ENCODE measurements at regions not wholly inside any gene's neighbourhood (a gene's known extent, or its start where the extent isn't known, plus 50 kb on each side); places are given as distances from the start of the nearest gene placed in this dataset.

- no peaks in the 10 kb centered on the region for H4K20me1 ChIP-seq (ENCODE audit: insufficient read depth)
- TF ChIP-seq CTCF (conservative IDR thresholded peaks at IDR 0.05; ENCODE audit: low read depth, low read length) = no peak
- H3K27ac ChIP-seq = no peak overlapping the region
- H3K4me2 ChIP-seq = no peak overlapping the region
- H3K36me3 ChIP-seq (ENCODE audit: insufficient read depth) = no peaks in the 10 kb centered on the region
- no peaks in the 10 kb centered on the region for H3K27me3 ChIP-seq (ENCODE audit: insufficient read depth, low read depth)
- H3K79me2 ChIP-seq (ENCODE audit: insufficient read depth, low read depth) = no peaks in the 10 kb centered on the region
- H2AFZ ChIP-seq (ENCODE audit: low read depth) = no peak overlapping the region
- no peak overlapping the region for H3K9ac ChIP-seq
- H3K4me1 ChIP-seq (ENCODE audit: low read depth, poor library complexity, severe bottlenecking) = no peaks in the 10 kb centered on the region
- no peak overlapping the region for H3K4me3 ChIP-seq (IDR thresholded peaks at IDR 0.05; ENCODE audit: insufficient read depth, low read depth, low read length)
Observed at GRCh38 chr10:47248386-47249090, 51.5 kb upstream of the GDF10 start.

- no peaks in the 10 kb centered on the region for H3K79me2 ChIP-seq (ENCODE audit: insufficient read depth, low read depth)
- no peak for TF ChIP-seq CTCF (conservative IDR thresholded peaks at IDR 0.05; ENCODE audit: low read depth, low read length)
Observed at GRCh38 chr10:47249881-47250280, 50.1 kb upstream of the GDF10 start.

More at GRCh38 chr10:47249881-47250280, 50.1 kb upstream of the GDF10 start:
- no peaks in the 10 kb centered on the region for H3K36me3 ChIP-seq (ENCODE audit: insufficient read depth)
- H3K4me2 ChIP-seq = no peak overlapping the region
- no peak overlapping the region for H3K9ac ChIP-seq
- H3K27ac ChIP-seq = no peak overlapping the region
- H2AFZ ChIP-seq (ENCODE audit: low read depth) = no peak overlapping the region
- H4K20me1 ChIP-seq (ENCODE audit: insufficient read depth) = no peaks in the 10 kb centered on the region
- no peak overlapping the region for H3K4me3 ChIP-seq (IDR thresholded peaks at IDR 0.05; ENCODE audit: insufficient read depth, low read depth, low read length)
- no peaks in the 10 kb centered on the region for H3K27me3 ChIP-seq (ENCODE audit: insufficient read depth, low read depth)
- no peaks in the 10 kb centered on the region for H3K4me1 ChIP-seq (ENCODE audit: low read depth, poor library complexity, severe bottlenecking)
